ENCODE measurements at regions not wholly inside any gene's neighbourhood (a gene's known extent, or its start where the extent isn't known, plus 50 kb on each side); places are given as distances from the start of the nearest gene placed in this dataset.

- H3K4me3 Mint-ChIP-seq (ENCODE audit: low read depth), result no peak overlapping the region
- no peaks in the 10 kb centered on the region for H3K36me3 Mint-ChIP-seq (ENCODE audit: insufficient read depth)
- peaks cover 1% of the 10 kb centered on the region for H3K4me1 Mint-ChIP-seq (ENCODE audit: low read depth)
- no peak for TF ChIP-seq CTCF (IDR thresholded peaks at IDR 0.05; ENCODE audit: unreplicated experiment)
- no peak overlapping the region for H3K27ac Mint-ChIP-seq
- no peak for DNase-seq (ENCODE audit: low spot score, unreplicated experiment)
- H3K27me3 Mint-ChIP-seq, result no peaks in the 10 kb centered on the region
- no peaks in the 10 kb centered on the region for H3K9me3 Mint-ChIP-seq (ENCODE audit: low read depth)
These were observed 184.5 kb upstream of the PHF14 start for GRCh38 chr7:10789170-10789569.

- no peak overlapping the region for H3K27ac Mint-ChIP-seq
- no peaks in the 10 kb centered on the region for H3K9me3 Mint-ChIP-seq (ENCODE audit: low read depth)
- H3K4me3 Mint-ChIP-seq (ENCODE audit: low read depth), result no peak overlapping the region
- no peak for TF ChIP-seq CTCF (IDR thresholded peaks at IDR 0.05; ENCODE audit: unreplicated experiment)
- peaks cover 1% of the 10 kb centered on the region for H3K4me1 Mint-ChIP-seq (ENCODE audit: low read depth)
- no peaks in the 10 kb centered on the region for H3K36me3 Mint-ChIP-seq (ENCODE audit: insufficient read depth)
- H3K27me3 Mint-ChIP-seq, result no peaks in the 10 kb centered on the region
- no peak for DNase-seq (ENCODE audit: low spot score, unreplicated experiment)
These were observed 182.8 kb upstream of the PHF14 start for GRCh38 chr7:10790910-10791309.

GRCh38 chr7:10793995-10794775, 179.5 kb upstream of the PHF14 start:
- no peak overlapping the region for H3K27ac Mint-ChIP-seq
- DNase-seq (ENCODE audit: low spot score, unreplicated experiment), result no peak
- peaks cover 1% of the 10 kb centered on the region for H3K4me1 Mint-ChIP-seq (ENCODE audit: low read depth)
- H3K9me3 Mint-ChIP-seq (ENCODE audit: low read depth), result no peaks in the 10 kb centered on the region
- no peak for TF ChIP-seq CTCF (IDR thresholded peaks at IDR 0.05; ENCODE audit: unreplicated experiment)
- H3K36me3 Mint-ChIP-seq (ENCODE audit: insufficient read depth), result no peaks in the 10 kb centered on the region
- H3K4me3 Mint-ChIP-seq (ENCODE audit: low read depth), result no peak overlapping the region
- no peaks in the 10 kb centered on the region for H3K27me3 Mint-ChIP-seq

GRCh38 chr7:10797157-10797556, 176.5 kb upstream of the PHF14 start:
- Mint-ChIP-seq H3K9me3 (ENCODE audit: low read depth) (no peaks in the 10 kb centered on the region), H3K4me3 (ENCODE audit: low read depth) (no peak overlapping the region), H3K4me1 (ENCODE audit: low read depth) (no peaks in the 10 kb centered on the region), H3K27ac (no peak overlapping the region), H3K27me3 (no peaks in the 10 kb centered on the region), H3K36me3 (ENCODE audit: insufficient read depth) (no peaks in the 10 kb centered on the region)
- no peak for DNase-seq (ENCODE audit: low spot score, unreplicated experiment)
- no peak for TF ChIP-seq CTCF (IDR thresholded peaks at IDR 0.05; ENCODE audit: unreplicated experiment)

GRCh38 chr7:10798044-10798443, 175.6 kb upstream of the PHF14 start:
- H3K9me3 Mint-ChIP-seq (ENCODE audit: low read depth), result no peaks in the 10 kb centered on the region
- DNase-seq (ENCODE audit: low spot score, unreplicated experiment), result no peak
- H3K36me3 Mint-ChIP-seq (ENCODE audit: insufficient read depth), result no peaks in the 10 kb centered on the region
- H3K4me1 Mint-ChIP-seq (ENCODE audit: low read depth), result no peaks in the 10 kb centered on the region
- no peak for TF ChIP-seq CTCF (IDR thresholded peaks at IDR 0.05; ENCODE audit: unreplicated experiment)
- H3K27ac Mint-ChIP-seq, result no peak overlapping the region
- H3K4me3 Mint-ChIP-seq (ENCODE audit: low read depth), result no peak overlapping the region
- no peaks in the 10 kb centered on the region for H3K27me3 Mint-ChIP-seq
